ENCODE measurements at regions not wholly inside any gene's neighbourhood (a gene's known extent, or its start where the extent isn't known, plus 50 kb on each side); places are given as distances from the start of the nearest gene placed in this dataset.

GRCh38 chr2:191740759-191741158, 62.8 kb downstream of the NABP1 start:
- TF ChIP-seq CTCF (IDR thresholded peaks at IDR 0.05 in 4 of 5, conservative IDR thresholded peaks at IDR 0.05 in 1 of 5) (no peak), POLR2A (IDR thresholded peaks at IDR 0.05) (no peak)
